Mesenteric fat pad (tissue), 1 donor: ENCODE measurements at regions not wholly inside any gene's neighbourhood (a gene's known extent, or its start where the extent isn't known, plus 50 kb on each side); places are given as distances from the start of the nearest gene placed in this dataset.

ENCODE experiments used
- DNase-seq: peaks from one replicate; pipeline ENCODE4 v3.0.0-alpha.2; 2020; ENCODE audit warnings: low spot score
- donor health status: DM: yes; HTN: yes; CAD: no.

- DNase-seq: no peak
These were observed 158.0 kb upstream of the IL12A start for GRCh38 chr3:159830523-159831154.

DNA sequence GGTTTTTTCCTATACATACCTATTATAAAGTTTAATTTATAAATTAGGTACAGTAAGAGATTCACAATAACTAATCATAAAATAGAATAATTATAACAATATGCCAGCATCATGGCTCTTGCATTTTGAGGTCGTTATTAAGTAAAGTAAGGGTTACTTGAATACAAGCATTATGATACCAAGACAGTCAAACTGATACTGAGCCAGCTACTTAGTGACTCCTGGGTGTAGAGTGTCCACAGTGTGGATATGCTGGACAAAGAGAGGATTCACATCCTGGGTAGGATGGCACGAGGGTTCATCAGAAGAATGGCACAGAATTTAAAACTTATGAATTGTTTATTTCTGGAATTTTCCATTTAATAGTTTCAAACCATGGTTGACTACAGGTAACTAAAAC, 157.2 kb upstream of the IL12A start:
- DNase-seq: no peak

- DNase-seq: no peak
These were observed 156.6 kb upstream of the IL12A start for GRCh38 chr3:159832024-159832423.

GRCh38 chr3:159835126-159835525, 153.5 kb upstream of the IL12A start:
- DNase-seq: no peak

GRCh38 chr3:159837725-159838124, 150.9 kb upstream of the IL12A start:
- DNase-seq: no peak

DNA sequence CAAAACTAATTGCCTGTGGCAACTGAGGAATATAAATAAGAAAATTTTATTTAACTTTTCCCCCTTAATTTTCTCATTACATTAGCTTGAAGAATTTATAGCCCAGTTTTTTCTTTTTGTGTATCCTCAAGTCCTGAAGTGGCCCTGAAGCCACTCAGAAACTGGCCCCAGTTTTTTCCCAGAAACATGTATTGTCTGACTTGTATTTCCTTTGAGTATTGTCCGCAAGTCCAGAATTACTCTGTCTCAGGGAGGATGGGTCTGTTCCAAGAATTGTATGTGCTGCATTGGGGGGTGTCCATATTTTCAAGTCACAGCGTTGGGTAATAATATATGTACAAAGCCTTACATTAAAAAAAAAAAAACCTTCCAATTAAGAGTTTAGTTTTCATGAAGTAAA, 149.7 kb upstream of the IL12A start:
- no peak for DNase-seq

DNA sequence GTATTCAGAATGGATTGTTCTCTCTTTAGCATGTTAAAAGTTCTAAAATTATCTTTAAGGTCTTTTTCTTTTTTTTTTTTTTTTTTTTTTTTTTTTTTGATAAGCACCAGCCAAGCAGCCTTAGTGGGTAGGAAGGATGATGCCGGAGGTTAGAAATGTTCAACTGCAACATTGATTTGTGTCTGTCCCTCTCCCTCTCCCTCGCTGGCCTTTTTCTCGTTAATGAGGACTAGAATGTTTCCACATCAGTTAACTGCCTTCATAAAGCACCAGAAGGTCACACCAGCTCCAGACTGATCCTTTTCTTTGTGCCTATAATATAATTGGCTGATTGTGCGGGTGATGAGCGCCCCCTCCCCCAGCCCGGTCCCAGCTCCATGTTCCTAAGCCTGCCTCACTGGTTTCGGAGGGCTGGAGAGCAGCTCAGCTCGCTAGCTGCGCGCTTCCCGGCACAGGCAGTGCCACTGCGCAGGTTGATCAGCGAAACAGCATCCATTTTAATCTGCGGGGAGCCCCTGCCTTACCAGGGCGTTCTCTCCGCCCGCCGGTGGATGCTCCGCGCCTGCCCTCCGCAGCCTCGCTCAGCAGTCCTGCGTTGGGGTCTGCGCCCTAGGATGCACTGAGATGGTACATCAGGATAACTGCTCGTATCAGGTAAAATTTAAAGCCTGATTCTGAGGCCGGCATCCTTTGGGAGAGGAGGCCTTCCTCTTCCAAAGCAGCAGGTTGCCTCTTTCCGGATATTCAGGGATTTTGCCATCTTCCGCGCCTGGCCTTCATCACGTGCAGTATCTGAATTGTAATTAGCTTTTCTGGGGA, 148.9 kb upstream of the IL12A start, which contains the start of gene SCHIP1:
TSS of gene SCHIP1 (plus strand) at position 301 of the 819 bp plus-strand sequence.
- DNase-seq: no peak

DNA sequence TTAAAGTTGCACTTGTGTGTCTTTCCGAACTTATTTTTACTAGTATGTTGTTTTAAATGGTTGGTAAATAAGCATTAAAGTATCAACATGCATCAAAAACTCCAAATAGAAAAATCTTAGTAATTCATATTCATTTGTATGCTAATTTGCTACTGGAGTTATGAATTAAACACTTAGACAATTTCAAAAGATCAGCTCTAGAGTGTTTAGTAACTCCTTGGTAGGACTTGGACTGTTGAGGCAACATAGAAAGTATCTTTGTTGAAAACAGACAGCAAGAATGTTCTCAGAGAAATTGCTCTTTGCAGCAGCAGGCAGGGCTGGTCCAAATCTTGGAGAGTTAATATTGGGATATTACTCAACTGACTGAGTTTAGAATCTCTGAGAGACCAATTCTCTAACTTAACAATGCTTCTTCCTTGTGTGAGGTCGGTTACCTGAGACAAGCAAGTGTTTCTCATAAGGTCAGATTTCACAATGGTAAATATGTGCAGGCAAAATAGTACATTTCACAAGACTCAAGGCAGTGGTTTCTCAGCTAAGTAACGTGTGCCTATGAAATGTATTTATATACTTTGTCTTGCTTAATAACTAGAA, 147.8 kb upstream of the IL12A start:
- no peak for DNase-seq

GRCh38 chr3:159841766-159842165, 146.9 kb upstream of the IL12A start:
- no peak for DNase-seq

GRCh38 chr3:159843840-159844730, 144.6 kb upstream of the IL12A start:
- DNase-seq: no peak

GRCh38 chr3:159844801-159845261, 143.8 kb upstream of the IL12A start:
- DNase-seq: no peak

DNA sequence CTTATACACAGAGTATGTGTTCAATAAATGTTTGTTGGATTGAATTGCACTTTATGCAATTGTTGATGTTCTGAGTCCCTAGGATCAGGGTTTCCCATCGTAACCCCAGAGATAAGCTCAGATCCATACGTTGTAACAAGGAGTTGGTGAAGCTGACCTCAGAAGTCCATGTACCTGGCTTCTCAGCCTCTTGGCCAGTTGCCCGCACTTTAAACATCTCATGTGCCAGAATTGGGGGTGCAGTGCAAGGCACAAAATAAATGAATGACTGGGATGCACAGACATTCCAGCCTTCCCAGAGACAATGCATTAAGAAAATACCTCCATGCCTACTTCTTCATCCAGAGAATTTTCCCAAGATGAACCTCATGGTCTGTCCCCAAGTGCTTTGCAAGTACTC, 142.9 kb upstream of the IL12A start:
- no peak for DNase-seq

DNA sequence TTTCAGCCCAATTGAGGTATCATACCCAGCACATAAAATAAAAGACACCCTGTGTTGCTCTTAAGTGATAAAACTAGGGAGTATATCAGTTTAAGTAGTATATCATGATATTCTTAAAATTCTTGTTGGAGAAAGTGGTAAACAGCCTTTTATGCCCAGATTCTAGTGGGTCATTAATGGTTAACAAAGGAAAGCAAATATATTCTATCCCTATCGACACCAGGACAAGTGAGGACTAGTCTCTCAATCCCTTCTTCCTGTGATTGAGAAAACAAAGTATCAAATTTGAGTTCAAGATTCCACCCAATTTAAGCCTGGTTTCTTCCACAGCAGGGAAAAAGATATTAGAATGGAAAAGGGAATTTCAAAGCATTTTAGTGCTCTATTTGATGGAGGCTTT, 142.4 kb upstream of the IL12A start:
- DNase-seq: no peak

- DNase-seq: no peak
These were observed 140.1 kb upstream of the IL12A start for GRCh38 chr3:159848348-159849118.

- DNase-seq: no peak
These were observed 138.2 kb upstream of the IL12A start for GRCh38 chr3:159850481-159850880.

GRCh38 chr3:159852266-159852665, 136.4 kb upstream of the IL12A start:
- no peak for DNase-seq

- no peak for DNase-seq
These were observed 135.7 kb upstream of the IL12A start for GRCh38 chr3:159852821-159853505.

GRCh38 chr3:159853506-159853864, 135.2 kb upstream of the IL12A start:
- no peak for DNase-seq

GRCh38 chr3:159854500-159855124, 134.0 kb upstream of the IL12A start:
- no peak for DNase-seq
